HAP-1 (cell line): ENCODE measurements at regions not wholly inside any gene's neighbourhood (a gene's known extent, or its start where the extent isn't known, plus 50 kb on each side); places are given as distances from the start of the nearest gene placed in this dataset.
A peak's percentile ranks its signal among the peaks of the same experiment; 100 is the strongest.

Experiments used
- DNase-seq, 2 experiments: peaks; one replicate each; pipeline ENCODE4 v3.0.0-alpha.2; 2016 to 2020; ENCODE audit warnings: low spot score in 2 of 2
- H3K27me3 ChIP-seq: fragments of 250-450 bp; sonication (Bioruptor Pico); 2 replicates; pipeline ENCODE4 v1.5.1; 2020; ENCODE audit warnings: low read depth, mild to moderate bottlenecking, moderate library complexity
- H3K36me3 ChIP-seq: fragments of 250-450 bp; sonication (Bioruptor Pico); replicated peaks from 2 replicates; pipeline ENCODE4 v1.5.1; 2020; ENCODE audit warnings: mild to moderate bottlenecking
- H3K4me1 ChIP-seq: fragments of 250-450 bp; sonication (Bioruptor Pico); 2 replicates; pipeline ENCODE4 v1.5.1; 2020; ENCODE audit warnings: mild to moderate bottlenecking
- H3K4me3 ChIP-seq: fragments of 250-450 bp; sonication (Bioruptor Pico); 2 replicates; pipeline ENCODE4 v1.5.1; 2020; ENCODE audit warnings: mild to moderate bottlenecking, moderate library complexity
- H3K9me3 ChIP-seq: fragments of 250-450 bp; sonication (Bioruptor Pico); 2 replicates; pipeline ENCODE4 v1.5.1; 2020; ENCODE audit warnings: mild to moderate bottlenecking, moderate library complexity
- in situ Hi-C: fragments of 300-500 bp; cut with MboI; formaldehyde crosslinking; loops from 3 replicates; pipeline ENCODE4 v1.14.3; 2020; ENCODE audit warnings: low sequenced_read_pairs, inconsistent platforms, mixed read lengths

DNA sequence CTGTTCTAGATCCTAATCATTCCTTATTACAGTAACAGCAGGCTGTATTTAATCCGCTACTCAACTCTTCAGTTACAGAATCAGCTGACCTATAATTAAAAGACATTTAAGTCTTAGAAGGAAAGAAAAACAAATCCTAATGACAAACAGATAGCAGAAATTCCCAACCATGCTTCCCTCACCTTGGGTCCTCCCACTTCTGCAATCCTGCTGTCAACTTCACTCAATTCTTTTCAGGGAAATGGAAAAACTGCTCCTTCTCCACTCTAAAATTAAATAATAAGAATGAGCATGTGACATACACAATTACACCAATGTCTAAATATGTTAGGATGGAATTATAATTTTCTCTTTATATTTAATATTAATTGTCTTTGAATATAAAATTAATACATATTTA is 182.6 kb upstream of the LYPLAL1 start:
- H3K4me3 ChIP-seq, result no peak overlapping the region
- no peak for DNase-seq
- no peaks in the 10 kb centered on the region for H3K27me3 ChIP-seq
- H3K36me3 ChIP-seq, result no peaks in the 10 kb centered on the region
- in situ Hi-C loops, result no loop called here
- 0 out of 2 replicates have a peak, but pooled peaks cover 2% of the 10 kb centered on the region for H3K9me3 ChIP-seq
- H3K4me1 ChIP-seq, result no peaks in the 10 kb centered on the region

DNA sequence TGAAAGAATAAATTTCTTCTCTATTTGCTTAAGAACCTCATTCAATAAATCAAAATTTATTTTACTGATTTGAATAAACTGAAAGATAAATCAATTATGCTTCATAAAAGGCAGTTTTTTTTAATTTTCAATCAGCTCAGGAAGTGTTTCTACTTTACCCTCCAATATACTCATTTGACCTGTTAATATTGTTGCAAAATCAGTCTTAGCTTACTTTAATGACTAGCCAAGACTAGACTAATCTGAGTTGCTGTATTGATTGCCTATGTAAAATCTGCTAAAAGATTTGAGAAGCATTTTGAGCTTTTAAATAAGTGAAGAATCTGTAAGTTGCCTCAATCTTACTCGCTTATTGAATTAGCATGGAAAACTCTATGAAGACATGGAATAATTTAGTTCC is 179.1 kb upstream of the LYPLAL1 start:
- peaks cover 4% of the 10 kb centered on the region for H3K4me1 ChIP-seq
- in situ Hi-C loops, result no loop called here
- H3K27me3 ChIP-seq, result no peaks in the 10 kb centered on the region
- DNase-seq, result no peak
- H3K4me3 ChIP-seq, result no peak overlapping the region
- no peaks in the 10 kb centered on the region for H3K36me3 ChIP-seq
- no peaks in the 10 kb centered on the region for H3K9me3 ChIP-seq

DNA sequence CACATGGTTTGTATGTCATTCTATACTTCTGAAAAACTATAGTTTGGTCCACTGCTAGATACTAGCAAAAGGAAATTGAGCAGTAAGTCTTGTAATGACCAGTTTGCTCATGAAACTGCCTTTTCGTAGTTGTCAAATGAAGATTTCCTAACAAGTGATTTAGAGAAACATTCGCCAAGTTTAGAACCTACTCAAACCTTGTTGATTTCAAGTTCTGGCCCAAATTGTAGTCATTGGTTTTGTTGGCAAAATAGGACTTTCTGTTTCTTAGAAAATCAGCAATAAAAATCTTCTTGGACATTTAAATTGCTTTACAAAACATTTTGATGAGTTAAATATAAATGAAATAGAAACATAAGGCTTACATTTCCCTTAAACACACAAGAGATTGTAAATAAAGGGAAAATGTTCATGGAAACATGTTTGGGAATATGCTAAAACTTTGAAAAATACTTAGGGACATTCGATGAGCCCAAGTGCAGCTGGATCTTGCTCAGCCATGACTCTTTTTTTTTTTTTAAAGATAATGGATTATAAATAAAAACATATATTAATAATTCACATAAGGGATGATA is 178.5 kb upstream of the LYPLAL1 start:
- no peaks in the 10 kb centered on the region for H3K27me3 ChIP-seq
- no peaks in the 10 kb centered on the region for H3K36me3 ChIP-seq
- in situ Hi-C loops, result no loop called here
- H3K4me1 ChIP-seq, result peaks cover 10% of the 10 kb centered on the region
- no peak for DNase-seq
- H3K4me3 ChIP-seq, result no peak overlapping the region
- no peaks in the 10 kb centered on the region for H3K9me3 ChIP-seq

GRCh38 chr1:218996362-218996761 is 177.3 kb upstream of the LYPLAL1 start:
- Histone ChIP-seq H3K27me3 (no peaks in the 10 kb centered on the region), H3K4me1 (peaks cover 19% of the 10 kb centered on the region)
- DNase-seq, result no peak

GRCh38 chr1:219000005-219000404 is 173.7 kb upstream of the LYPLAL1 start:
- Histone ChIP-seq H3K9me3 (no peaks in the 10 kb centered on the region; the same call in 1 of the 2 replicates), H3K36me3 (no peaks in the 10 kb centered on the region), H3K4me1 (peaks cover 19% of the 10 kb centered on the region), H3K4me3 (no peak overlapping the region), H3K27me3 (no peaks in the 10 kb centered on the region)
- peak in 1 of 2 experiments; percentile 77 for DNase-seq
- in situ Hi-C loops, result no loop called here

More at GRCh38 chr1:218996362-218996761, 177.3 kb upstream of the LYPLAL1 start:
- Histone ChIP-seq H3K36me3 (no peaks in the 10 kb centered on the region), H3K4me3 (no peak overlapping the region), H3K9me3 (no peaks in the 10 kb centered on the region)
- in situ Hi-C loops, result no loop called here

DNA sequence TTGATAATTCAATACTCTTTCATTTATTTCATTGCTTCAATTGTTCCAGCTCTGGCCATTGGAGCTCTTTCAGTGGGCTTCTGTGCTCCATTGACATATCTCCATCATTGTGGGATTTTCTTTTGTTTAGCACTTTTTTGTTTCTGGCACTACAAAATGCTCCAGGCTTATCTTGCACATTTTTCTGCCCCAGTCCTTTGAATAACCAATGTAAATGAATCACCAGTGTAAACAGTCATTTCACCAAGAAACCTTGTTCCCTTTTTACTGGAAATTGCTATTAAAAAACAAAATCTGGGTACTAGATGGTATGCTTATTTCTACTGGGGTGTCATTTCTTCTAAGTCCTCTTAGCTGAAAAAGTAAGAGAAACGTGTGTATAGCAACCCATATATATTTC is 173.0 kb upstream of the LYPLAL1 start:
- Histone ChIP-seq H3K36me3 (no peaks in the 10 kb centered on the region), H3K4me3 (no peak overlapping the region), H3K27me3 (no peaks in the 10 kb centered on the region), H3K9me3 (no peaks in the 10 kb centered on the region; the same call in 1 of the 2 replicates), H3K4me1 (peaks cover 19% of the 10 kb centered on the region)
- peak; percentile 48 to 95 for DNase-seq
- in situ Hi-C loops, result no loop called here

- no peaks in the 10 kb centered on the region for H3K9me3 ChIP-seq
- no peaks in the 10 kb centered on the region for H3K27me3 ChIP-seq
- in situ Hi-C loops, result no loop called here
- H3K4me1 ChIP-seq, result no peaks in the 10 kb centered on the region
- DNase-seq, result no peak
- no peak overlapping the region for H3K4me3 ChIP-seq
- no peaks in the 10 kb centered on the region for H3K36me3 ChIP-seq
Observed at GRCh38 chr1:219010720-219011119, 163.0 kb upstream of the LYPLAL1 start.

GRCh38 chr1:219020386-219020785 is 153.3 kb upstream of the LYPLAL1 start:
- no peak overlapping the region for H3K4me3 ChIP-seq
- no peak for DNase-seq
- peaks cover 10% of the 10 kb centered on the region for H3K4me1 ChIP-seq
- H3K27me3 ChIP-seq, result no peaks in the 10 kb centered on the region
- no peaks in the 10 kb centered on the region for H3K36me3 ChIP-seq
- in situ Hi-C loops, result no loop called here
- no peaks in the 10 kb centered on the region for H3K9me3 ChIP-seq

GRCh38 chr1:219020846-219021245 is 152.8 kb upstream of the LYPLAL1 start:
- in situ Hi-C loops, result no loop called here
- no peaks in the 10 kb centered on the region for H3K27me3 ChIP-seq
- H3K4me3 ChIP-seq, result no peak overlapping the region
- H3K9me3 ChIP-seq, result no peaks in the 10 kb centered on the region
- H3K36me3 ChIP-seq, result no peaks in the 10 kb centered on the region
- no peak for DNase-seq
- peaks cover 10% of the 10 kb centered on the region for H3K4me1 ChIP-seq

DNA sequence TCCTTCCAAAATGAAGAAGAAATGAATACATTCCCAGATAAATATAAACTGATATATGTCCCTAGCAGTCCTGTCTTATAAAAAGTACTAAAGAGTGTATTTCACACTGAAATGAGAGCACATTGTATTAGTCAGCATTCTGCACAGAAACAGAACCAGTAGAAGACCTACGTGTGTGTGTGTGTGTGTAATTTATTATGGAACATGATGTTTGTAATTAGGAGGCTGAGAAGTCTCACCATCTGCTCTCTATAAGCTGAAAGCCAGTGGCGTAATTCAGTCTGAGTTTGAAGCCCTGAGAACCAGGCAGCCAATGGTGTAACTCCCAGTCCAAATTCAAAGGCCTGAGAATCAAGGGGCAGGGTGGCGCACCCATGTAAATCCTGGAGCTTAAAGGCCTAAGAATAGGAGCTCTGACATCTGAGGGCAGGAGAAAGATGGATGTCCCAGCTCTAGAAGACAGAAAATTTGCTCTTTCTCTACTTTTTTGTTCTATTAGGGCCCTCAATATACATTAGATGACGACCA is 146.5 kb upstream of the LYPLAL1 start:
- in situ Hi-C loops, result no loop called here
- Histone ChIP-seq H3K27me3 (no peaks in the 10 kb centered on the region), H3K4me1 (no peaks in the 10 kb centered on the region), H3K4me3 (no peak overlapping the region), H3K36me3 (no peaks in the 10 kb centered on the region), H3K9me3 (no peaks in the 10 kb centered on the region)
- no peak for DNase-seq

- Histone ChIP-seq H3K27me3 (no peaks in the 10 kb centered on the region), H3K9me3 (no peaks in the 10 kb centered on the region), H3K4me3 (no peak overlapping the region), H3K4me1 (no peaks in the 10 kb centered on the region; the same call in 1 of the 2 replicates), H3K36me3 (no peaks in the 10 kb centered on the region)
- in situ Hi-C loops, result no loop called here
- DNase-seq, result no peak
Observed at GRCh38 chr1:219031809-219032208, 141.9 kb upstream of the LYPLAL1 start.

- DNase-seq, result no peak
- H3K9me3 ChIP-seq, result no peaks in the 10 kb centered on the region
- in situ Hi-C loops, result no loop called here
- no peaks in the 10 kb centered on the region for H3K36me3 ChIP-seq
- H3K27me3 ChIP-seq, result no peaks in the 10 kb centered on the region
- peaks cover 32% of the 10 kb centered on the region for H3K4me1 ChIP-seq
- no peak overlapping the region for H3K4me3 ChIP-seq
Observed at GRCh38 chr1:219038398-219038797, 135.3 kb upstream of the LYPLAL1 start.

- Histone ChIP-seq H3K4me3 (no peak overlapping the region), H3K27me3 (no peaks in the 10 kb centered on the region), H3K36me3 (no peaks in the 10 kb centered on the region), H3K9me3 (no peaks in the 10 kb centered on the region), H3K4me1 (peaks cover 32% of the 10 kb centered on the region)
- no peak for DNase-seq
- in situ Hi-C loops, result no loop called here
Observed at GRCh38 chr1:219039017-219039681, 134.5 kb upstream of the LYPLAL1 start.

GRCh38 chr1:219039682-219040154 is 134.0 kb upstream of the LYPLAL1 start:
- Histone ChIP-seq H3K4me1 (peaks cover 32% of the 10 kb centered on the region), H3K9me3 (no peaks in the 10 kb centered on the region), H3K4me3 (no peak overlapping the region), H3K36me3 (no peaks in the 10 kb centered on the region), H3K27me3 (no peaks in the 10 kb centered on the region)
- no peak for DNase-seq
- in situ Hi-C loops, result no loop called here
